Fibroblast of lung (primary cell): ENCODE measurements at regions not wholly inside any gene's neighbourhood (a gene's known extent, or its start where the extent isn't known, plus 50 kb on each side); places are given as distances from the start of the nearest gene placed in this dataset.

ENCODE experiments used
- DNase-seq, 2 donors: peaks; one replicate each; pipeline versions ENCODE4 v3.0.0 to v3.0.0-alpha.2; 2010; ENCODE audit warnings: low read depth in 2 of 2
- H2AFZ ChIP-seq: 2 replicates; pipeline ENCODE4 v1.5.1; 2012; ENCODE audit warnings: low read length, control low read depth, inconsistent platforms
- H3K27ac ChIP-seq: 2 replicates; pipeline ENCODE4 v1.5.1; 2011; ENCODE audit warnings: low read length, control low read depth; ENCODE audit not compliant: insufficient read depth
- H3K27me3 ChIP-seq: 2 replicates; pipeline ENCODE4 v1.5.1; 2011; ENCODE audit warnings: mild to moderate bottlenecking, low read length; ENCODE audit not compliant: control insufficient read depth, insufficient read depth
- H3K36me3 ChIP-seq: 2 replicates; pipeline ENCODE4 v1.5.1; 2011; ENCODE audit warnings: low read length; ENCODE audit not compliant: control insufficient read depth, insufficient read depth
- H3K4me1 ChIP-seq: 2 replicates; pipeline ENCODE4 v1.5.1; 2011; ENCODE audit warnings: low read length; ENCODE audit not compliant: control insufficient read depth, insufficient read depth; ENCODE audit errors: extremely low read depth
- H3K4me2 ChIP-seq: 2 replicates; pipeline ENCODE4 v1.5.1; 2011; ENCODE audit warnings: low read length, control low read depth; ENCODE audit not compliant: insufficient read depth; ENCODE audit errors: extremely low read depth
- H3K4me3 ChIP-seq, 4 experiments: fragments of 200-600 bp in 1 of 4; sonication (generic) in 1 of 4; replicated peaks in 1 of 4; 2 replicates each; pipeline ENCODE4 v1.5.1; 2011 to 2016; ENCODE audit warnings: low read length in 4 of 4, low read depth in 3 of 4, mild to moderate bottlenecking in 3 of 4, control low read depth in 2 of 4, inconsistent platforms in 1 of 4, mixed read lengths in 1 of 4; ENCODE audit not compliant: insufficient read depth in 1 of 4; ENCODE audit errors: control extremely low read depth in 1 of 4
- H3K79me2 ChIP-seq: 2 replicates; pipeline ENCODE4 v1.5.1; 2012; ENCODE audit warnings: mild to moderate bottlenecking, low read length, inconsistent platforms; ENCODE audit not compliant: control insufficient read depth, insufficient read depth
- H3K9ac ChIP-seq: 2 replicates; pipeline ENCODE4 v1.5.1; 2011; ENCODE audit warnings: mild to moderate bottlenecking, low read length, control low read depth; ENCODE audit not compliant: insufficient read depth
- H3K9me3 ChIP-seq: 2 replicates; pipeline ENCODE4 v1.5.1; 2012; ENCODE audit warnings: low read depth, low read length; ENCODE audit not compliant: control insufficient read depth, insufficient read depth
- H4K20me1 ChIP-seq: 2 replicates; pipeline ENCODE4 v1.5.1; 2011; ENCODE audit warnings: low read length; ENCODE audit not compliant: control insufficient read depth, insufficient read depth; ENCODE audit errors: extremely low read depth
- EZH2 ChIP-seq: IDR thresholded peaks from 2 replicates; pipeline ENCODE4 v1.5.1; 2012; ENCODE audit warnings: low read length, control low read depth, mild to moderate bottlenecking; ENCODE audit errors: missing control alignments
- TF ChIP-seq, protein P1 (sequence below), 2 donors: IDR thresholded peaks in 1 of 2; conservative IDR thresholded peaks in 1 of 2; 1 replicate in 1 of 2; 2 replicates in 1 of 2; pipeline ENCODE4 v1.5.1; 2011 to 2012; ENCODE audit warnings: low read length in 2 of 2, control low read depth in 1 of 2, inconsistent platforms in 1 of 2, low read depth in 1 of 2, mild to moderate bottlenecking in 1 of 2

DNA sequence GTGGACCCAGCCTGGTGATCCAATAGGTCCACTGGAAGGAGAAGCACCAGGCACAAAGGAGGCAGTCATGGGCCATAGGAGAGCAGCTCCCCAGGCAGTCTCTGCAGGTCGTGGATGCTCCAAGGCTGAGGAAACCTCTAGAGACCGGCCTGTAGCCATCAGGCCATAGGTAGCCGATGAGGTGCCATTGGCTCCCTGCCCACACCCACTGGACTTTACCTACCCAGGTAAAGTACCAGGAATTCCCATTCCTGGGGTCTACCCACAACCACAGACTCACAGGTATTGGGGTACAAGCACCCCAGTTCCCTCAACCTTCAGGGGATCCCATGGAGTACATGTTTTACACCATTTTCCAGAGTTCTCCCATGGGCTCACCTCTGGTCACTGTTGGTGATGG, 188.0 kb upstream of the TCERG1L start:
- no peaks in the 10 kb centered on the region for H3K27me3 ChIP-seq
- no peak for TF ChIP-seq EZH2
- TF ChIP-seq, protein P1, sequence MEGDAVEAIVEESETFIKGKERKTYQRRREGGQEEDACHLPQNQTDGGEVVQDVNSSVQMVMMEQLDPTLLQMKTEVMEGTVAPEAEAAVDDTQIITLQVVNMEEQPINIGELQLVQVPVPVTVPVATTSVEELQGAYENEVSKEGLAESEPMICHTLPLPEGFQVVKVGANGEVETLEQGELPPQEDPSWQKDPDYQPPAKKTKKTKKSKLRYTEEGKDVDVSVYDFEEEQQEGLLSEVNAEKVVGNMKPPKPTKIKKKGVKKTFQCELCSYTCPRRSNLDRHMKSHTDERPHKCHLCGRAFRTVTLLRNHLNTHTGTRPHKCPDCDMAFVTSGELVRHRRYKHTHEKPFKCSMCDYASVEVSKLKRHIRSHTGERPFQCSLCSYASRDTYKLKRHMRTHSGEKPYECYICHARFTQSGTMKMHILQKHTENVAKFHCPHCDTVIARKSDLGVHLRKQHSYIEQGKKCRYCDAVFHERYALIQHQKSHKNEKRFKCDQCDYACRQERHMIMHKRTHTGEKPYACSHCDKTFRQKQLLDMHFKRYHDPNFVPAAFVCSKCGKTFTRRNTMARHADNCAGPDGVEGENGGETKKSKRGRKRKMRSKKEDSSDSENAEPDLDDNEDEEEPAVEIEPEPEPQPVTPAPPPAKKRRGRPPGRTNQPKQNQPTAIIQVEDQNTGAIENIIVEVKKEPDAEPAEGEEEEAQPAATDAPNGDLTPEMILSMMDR (conservative IDR thresholded peaks at IDR 0.05 in 1 of 2, IDR thresholded peaks at IDR 0.05 in 1 of 2; ENCODE audit: low read depth in 1 of 2, low read length in 2 of 2), result no peak
- H3K9ac ChIP-seq, result no peak overlapping the region
- no peak for DNase-seq
- no peaks in the 10 kb centered on the region for H4K20me1 ChIP-seq
- H3K9me3 ChIP-seq, result no peaks in the 10 kb centered on the region
- H3K79me2 ChIP-seq, result no peaks in the 10 kb centered on the region
- no peak overlapping the region for H3K4me3 ChIP-seq
- H2AFZ ChIP-seq, result no peak overlapping the region
- H3K4me1 ChIP-seq, result no peaks in the 10 kb centered on the region
- H3K27ac ChIP-seq, result no peak overlapping the region
- no peak overlapping the region for H3K4me2 ChIP-seq
- no peaks in the 10 kb centered on the region for H3K36me3 ChIP-seq

DNA sequence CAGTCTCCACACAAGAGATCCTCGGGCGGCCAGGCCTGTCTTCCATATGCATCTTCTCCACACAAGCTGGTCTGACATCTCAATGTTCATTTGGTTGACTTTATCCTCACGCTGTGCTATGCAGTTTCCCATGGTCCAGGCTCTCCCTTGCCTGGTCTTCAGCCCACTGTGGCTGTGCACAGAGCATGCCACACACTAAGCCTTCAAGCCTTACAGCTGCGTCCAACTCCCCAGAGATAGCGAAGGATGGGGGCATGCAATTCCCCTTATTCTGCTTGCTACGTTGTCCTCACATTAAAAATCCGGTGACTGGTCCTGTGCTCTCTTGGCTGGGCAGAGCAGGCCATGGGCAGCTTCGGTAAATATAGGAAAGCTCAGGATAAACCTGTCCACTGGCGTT, 188.7 kb upstream of the TCERG1L start:
- no peak for TF ChIP-seq EZH2
- TF ChIP-seq, protein P1 (conservative IDR thresholded peaks at IDR 0.05 in 1 of 2, IDR thresholded peaks at IDR 0.05 in 1 of 2; ENCODE audit: low read depth in 1 of 2, low read length in 2 of 2), result no peak
- Histone ChIP-seq H3K4me2 (no peak overlapping the region), H3K9ac (no peak overlapping the region), H3K4me1 (no peaks in the 10 kb centered on the region), H3K27ac (no peak overlapping the region), H3K27me3 (no peaks in the 10 kb centered on the region), H3K79me2 (no peaks in the 10 kb centered on the region), H3K9me3 (no peaks in the 10 kb centered on the region), H3K36me3 (no peaks in the 10 kb centered on the region), H2AFZ (no peak overlapping the region), H4K20me1 (no peaks in the 10 kb centered on the region), H3K4me3 (no peak overlapping the region)
- no peak for DNase-seq

DNA sequence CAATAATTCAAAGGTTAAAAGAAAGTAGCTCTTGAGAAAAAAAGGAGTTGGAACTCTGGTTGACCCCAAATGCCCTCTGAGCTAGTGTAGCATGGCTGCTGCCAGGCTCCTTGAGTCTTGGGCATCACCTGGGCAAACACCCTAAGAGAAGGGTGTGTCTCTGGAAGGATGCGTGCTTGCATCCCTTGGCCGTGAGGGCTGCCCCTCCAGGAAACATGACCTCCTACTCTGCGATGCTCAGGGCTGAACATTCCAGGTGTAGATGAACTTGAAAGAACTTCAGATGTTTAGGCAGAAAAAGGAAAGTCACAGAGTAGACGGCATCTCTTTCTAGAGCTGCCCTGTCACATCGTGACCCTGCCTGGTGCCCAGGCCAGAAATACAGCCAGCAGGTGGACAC, 189.4 kb upstream of the TCERG1L start:
- no peak overlapping the region for H2AFZ ChIP-seq
- TF ChIP-seq, protein P1 (conservative IDR thresholded peaks at IDR 0.05 in 1 of 2, IDR thresholded peaks at IDR 0.05 in 1 of 2; ENCODE audit: low read depth in 1 of 2, low read length in 2 of 2), result no peak
- TF ChIP-seq EZH2, result no peak
- no peaks in the 10 kb centered on the region for H3K36me3 ChIP-seq
- no peaks in the 10 kb centered on the region for H3K9me3 ChIP-seq
- no peaks in the 10 kb centered on the region for H3K79me2 ChIP-seq
- no peak overlapping the region for H3K4me2 ChIP-seq
- no peak overlapping the region for H3K9ac ChIP-seq
- no peaks in the 10 kb centered on the region for H4K20me1 ChIP-seq
- H3K4me1 ChIP-seq, result no peaks in the 10 kb centered on the region
- H3K27ac ChIP-seq, result no peak overlapping the region
- H3K4me3 ChIP-seq, result no peak overlapping the region
- no peaks in the 10 kb centered on the region for H3K27me3 ChIP-seq
- DNase-seq, result no peak
